ENCODE measurements at regions not wholly inside any gene's neighbourhood (a gene's known extent, or its start where the extent isn't known, plus 50 kb on each side); places are given as distances from the start of the nearest gene placed in this dataset.

- H3K4me1 ChIP-seq (ENCODE audit: control insufficient read depth, insufficient read depth, low read depth, low read length), result no peaks in the 10 kb centered on the region
- H2BK120ac ChIP-seq (ENCODE audit: low read depth, low read length), result no peak overlapping the region
- no peak overlapping the region for H3K4me3 ChIP-seq (ENCODE audit: insufficient read depth in 1 of 2, low read depth in 1 of 2, low read length in 2 of 2)
- H3K27me3 ChIP-seq (ENCODE audit: control insufficient read depth in 1 of 2, insufficient read depth in 1 of 2, low read length in 2 of 2), result peaks cover 0 to 60% of the 10 kb centered on the region in 2 experiments
- H3K14ac ChIP-seq (ENCODE audit: low read length in 2 of 2), result no peak overlapping the region
- no peak overlapping the region for H3K23ac ChIP-seq (ENCODE audit: low read length in 2 of 2)
- no peak overlapping the region for H2AFZ ChIP-seq (ENCODE audit: low read depth, low read length)
- no peaks in the 10 kb centered on the region for H3K36me3 ChIP-seq (ENCODE audit: control insufficient read depth in 1 of 2, insufficient read depth in 2 of 2, low read depth in 1 of 2, low read length in 2 of 2)
- no peaks in the 10 kb centered on the region for H3K79me1 ChIP-seq (replicated peaks; ENCODE audit: low read length, poor library complexity, severe bottlenecking)
- no peak overlapping the region for H2AK5ac ChIP-seq (ENCODE audit: low read length, severe bottlenecking)
- H3K27ac ChIP-seq (ENCODE audit: low read length, poor library complexity, severe bottlenecking), result no peak overlapping the region
- H3K9me3 ChIP-seq (ENCODE audit: control insufficient read depth, low read length), result no peaks in the 10 kb centered on the region
- no peak overlapping the region for H2BK15ac ChIP-seq (ENCODE audit: low read depth, poor library complexity, severe bottlenecking)
- WGBS, result 76% methylated on average over 16 of the region's 16 CpGs
- H3K4me2 ChIP-seq (ENCODE audit: low read length, poor library complexity, severe bottlenecking), result no peak overlapping the region
- no peak overlapping the region for H4K8ac ChIP-seq (ENCODE audit: low read length)
- H3K18ac ChIP-seq (ENCODE audit: low read depth in 1 of 2, low read length in 2 of 2), result no peak overlapping the region
- no peak overlapping the region for H2BK12ac ChIP-seq (ENCODE audit: low read length in 2 of 2)
- H3K9ac ChIP-seq (ENCODE audit: low read length), result no peak overlapping the region
- no peak overlapping the region for H3K4ac ChIP-seq (ENCODE audit: low read depth in 1 of 2, low read length in 2 of 2)
- DNase-seq, result no peak
- H4K91ac ChIP-seq (ENCODE audit: low read length), result no peak overlapping the region
- no peak overlapping the region for H2BK5ac ChIP-seq (ENCODE audit: low read depth, low read length, poor library complexity, severe bottlenecking)
Measured at GRCh38 chr17:73987845-73988509, 215.5 kb upstream of the RPL38 start.

GRCh38 chr17:73989671-73990070, 213.8 kb upstream of the RPL38 start:
- no peak overlapping the region for H2BK5ac ChIP-seq (ENCODE audit: low read depth, low read length, poor library complexity, severe bottlenecking)
- H3K4me3 ChIP-seq (ENCODE audit: insufficient read depth in 1 of 2, low read depth in 1 of 2, low read length in 2 of 2), result no peak overlapping the region
- no peaks in the 10 kb centered on the region for H3K36me3 ChIP-seq (ENCODE audit: control insufficient read depth in 1 of 2, insufficient read depth in 2 of 2, low read depth in 1 of 2, low read length in 2 of 2)
- no peak overlapping the region for H2AK5ac ChIP-seq (ENCODE audit: low read length, severe bottlenecking)
- no peak overlapping the region for H2BK12ac ChIP-seq (ENCODE audit: low read length in 2 of 2)
- H3K79me1 ChIP-seq (replicated peaks; ENCODE audit: low read length, poor library complexity, severe bottlenecking), result no peaks in the 10 kb centered on the region
- H3K23ac ChIP-seq (ENCODE audit: low read length in 2 of 2), result no peak overlapping the region
- no peak for DNase-seq
- no peaks in the 10 kb centered on the region for H3K9me3 ChIP-seq (ENCODE audit: control insufficient read depth, low read length)
- H3K4me1 ChIP-seq (ENCODE audit: control insufficient read depth, insufficient read depth, low read depth, low read length), result no peaks in the 10 kb centered on the region
- no peak overlapping the region for H3K4me2 ChIP-seq (ENCODE audit: low read length, poor library complexity, severe bottlenecking)
- H3K4ac ChIP-seq (ENCODE audit: low read depth in 1 of 2, low read length in 2 of 2), result no peak overlapping the region
- H3K18ac ChIP-seq (ENCODE audit: low read depth in 1 of 2, low read length in 2 of 2), result no peak overlapping the region
- no peak overlapping the region for H2AFZ ChIP-seq (ENCODE audit: low read depth, low read length)
- H4K8ac ChIP-seq (ENCODE audit: low read length), result no peak overlapping the region
- H3K14ac ChIP-seq (ENCODE audit: low read length in 2 of 2), result no peak overlapping the region
- H3K27me3 ChIP-seq (ENCODE audit: control insufficient read depth in 1 of 2, insufficient read depth in 1 of 2, low read length in 2 of 2), result peaks cover 0 to 64% of the 10 kb centered on the region in 2 experiments
- no peak overlapping the region for H4K91ac ChIP-seq (ENCODE audit: low read length)
- WGBS, result 85% methylated on average over 14 of the region's 14 CpGs
- H2BK120ac ChIP-seq (ENCODE audit: low read depth, low read length), result no peak overlapping the region
- no peak overlapping the region for H2BK15ac ChIP-seq (ENCODE audit: low read depth, poor library complexity, severe bottlenecking)
- no peak overlapping the region for H3K9ac ChIP-seq (ENCODE audit: low read length)
- no peak overlapping the region for H3K27ac ChIP-seq (ENCODE audit: low read length, poor library complexity, severe bottlenecking)

- H2BK120ac ChIP-seq (ENCODE audit: low read depth, low read length), result no peak overlapping the region
- no peak overlapping the region for H2BK12ac ChIP-seq (ENCODE audit: low read length in 2 of 2)
- no peak overlapping the region for H3K27ac ChIP-seq (ENCODE audit: low read length, poor library complexity, severe bottlenecking)
- peaks cover 0 to 69% of the 10 kb centered on the region in 2 experiments for H3K27me3 ChIP-seq (ENCODE audit: control insufficient read depth in 1 of 2, insufficient read depth in 1 of 2, low read length in 2 of 2)
- no peaks in the 10 kb centered on the region for H3K36me3 ChIP-seq (ENCODE audit: control insufficient read depth in 1 of 2, insufficient read depth in 2 of 2, low read depth in 1 of 2, low read length in 2 of 2)
- no peak overlapping the region for H3K18ac ChIP-seq (ENCODE audit: low read depth in 1 of 2, low read length in 2 of 2)
- no peak for DNase-seq
- no peak overlapping the region for H3K4ac ChIP-seq (ENCODE audit: low read depth in 1 of 2, low read length in 2 of 2)
- no peaks in the 10 kb centered on the region for H3K4me1 ChIP-seq (ENCODE audit: control insufficient read depth, insufficient read depth, low read depth, low read length)
- no peak overlapping the region for H3K4me2 ChIP-seq (ENCODE audit: low read length, poor library complexity, severe bottlenecking)
- 85% methylated on average over 6 of the region's 7 CpGs for WGBS
- no peak overlapping the region for H4K91ac ChIP-seq (ENCODE audit: low read length)
- H3K9me3 ChIP-seq (ENCODE audit: control insufficient read depth, low read length), result no peaks in the 10 kb centered on the region
- H2AK5ac ChIP-seq (ENCODE audit: low read length, severe bottlenecking), result no peak overlapping the region
- H3K79me1 ChIP-seq (replicated peaks; ENCODE audit: low read length, poor library complexity, severe bottlenecking), result no peaks in the 10 kb centered on the region
- no peak overlapping the region for H2AFZ ChIP-seq (ENCODE audit: low read depth, low read length)
- H3K14ac ChIP-seq (ENCODE audit: low read length in 2 of 2), result no peak overlapping the region
- H3K4me3 ChIP-seq (ENCODE audit: insufficient read depth in 1 of 2, low read depth in 1 of 2, low read length in 2 of 2), result no peak overlapping the region
- no peak overlapping the region for H2BK15ac ChIP-seq (ENCODE audit: low read depth, poor library complexity, severe bottlenecking)
- no peak overlapping the region for H3K9ac ChIP-seq (ENCODE audit: low read length)
- H3K23ac ChIP-seq (ENCODE audit: low read length in 2 of 2), result no peak overlapping the region
- no peak overlapping the region for H2BK5ac ChIP-seq (ENCODE audit: low read depth, low read length, poor library complexity, severe bottlenecking)
- no peak overlapping the region for H4K8ac ChIP-seq (ENCODE audit: low read length)
Measured at GRCh38 chr17:73990290-73990689, 213.2 kb upstream of the RPL38 start.

GRCh38 chr17:73991260-73991659, 212.2 kb upstream of the RPL38 start:
- no peak for DNase-seq
- no peak overlapping the region for H2BK5ac ChIP-seq (ENCODE audit: low read depth, low read length, poor library complexity, severe bottlenecking)
- 67% methylated on average over 5 of the region's 5 CpGs for WGBS

More at GRCh38 chr17:73991260-73991659, 212.2 kb upstream of the RPL38 start:
- Histone ChIP-seq H3K79me1 (replicated peaks; ENCODE audit: low read length, poor library complexity, severe bottlenecking) (no peaks in the 10 kb centered on the region), H3K9ac (ENCODE audit: low read length) (no peak overlapping the region), H3K4ac (ENCODE audit: low read depth in 1 of 2, low read length in 2 of 2) (no peak overlapping the region), H3K18ac (ENCODE audit: low read depth in 1 of 2, low read length in 2 of 2) (no peak overlapping the region), H3K4me3 (ENCODE audit: insufficient read depth in 1 of 2, low read depth in 1 of 2, low read length in 2 of 2) (no peak overlapping the region), H2BK15ac (ENCODE audit: low read depth, poor library complexity, severe bottlenecking) (no peak overlapping the region), H4K8ac (ENCODE audit: low read length) (no peak overlapping the region), H2BK12ac (ENCODE audit: low read length in 2 of 2) (no peak overlapping the region), H3K14ac (ENCODE audit: low read length in 2 of 2) (no peak overlapping the region), H2BK120ac (ENCODE audit: low read depth, low read length) (no peak overlapping the region), H3K4me1 (ENCODE audit: control insufficient read depth, insufficient read depth, low read depth, low read length) (no peaks in the 10 kb centered on the region), H4K91ac (ENCODE audit: low read length) (no peak overlapping the region), H3K27ac (ENCODE audit: low read length, poor library complexity, severe bottlenecking) (no peak overlapping the region), H3K9me3 (ENCODE audit: control insufficient read depth, low read length) (no peaks in the 10 kb centered on the region), H3K23ac (ENCODE audit: low read length in 2 of 2) (no peak overlapping the region), H2AFZ (ENCODE audit: low read depth, low read length) (no peak overlapping the region), H3K4me2 (ENCODE audit: low read length, poor library complexity, severe bottlenecking) (no peak overlapping the region), H2AK5ac (ENCODE audit: low read length, severe bottlenecking) (no peak overlapping the region), H3K27me3 (ENCODE audit: control insufficient read depth in 1 of 2, insufficient read depth in 1 of 2, low read length in 2 of 2) (peaks cover 0 to 69% of the 10 kb centered on the region in 2 experiments), H3K36me3 (ENCODE audit: control insufficient read depth in 1 of 2, insufficient read depth in 2 of 2, low read depth in 1 of 2, low read length in 2 of 2) (no peaks in the 10 kb centered on the region)

Measured in mesenchymal stem cell (in vitro differentiated cells and primary cell).